Activated naive CD8-positive, alpha-beta T cell (primary cell): ENCODE measurements at regions not wholly inside any gene's neighbourhood (a gene's known extent, or its start where the extent isn't known, plus 50 kb on each side); places are given as distances from the start of the nearest gene placed in this dataset.

Experiments
- H3K27ac Mint-ChIP-seq: one replicate; pipeline ENCODE4 v1.8.0; 2021; ENCODE audit warnings: mixed read lengths
- H3K27me3 Mint-ChIP-seq: one replicate; pipeline ENCODE4 v1.8.0; 2021; ENCODE audit warnings: mixed read lengths
- H3K36me3 Mint-ChIP-seq: one replicate; pipeline ENCODE4 v1.8.0; 2021; ENCODE audit warnings: mixed read lengths
- H3K4me1 Mint-ChIP-seq: one replicate; pipeline ENCODE4 v1.8.0; 2021; ENCODE audit warnings: low read depth, mixed read lengths
- H3K4me3 Mint-ChIP-seq: one replicate; pipeline ENCODE4 v1.8.0; 2021; ENCODE audit warnings: mild to moderate bottlenecking, mixed read lengths
- H3K9me3 Mint-ChIP-seq: one replicate; pipeline ENCODE4 v1.8.0; 2021; ENCODE audit warnings: low read depth, mixed read lengths

DNA sequence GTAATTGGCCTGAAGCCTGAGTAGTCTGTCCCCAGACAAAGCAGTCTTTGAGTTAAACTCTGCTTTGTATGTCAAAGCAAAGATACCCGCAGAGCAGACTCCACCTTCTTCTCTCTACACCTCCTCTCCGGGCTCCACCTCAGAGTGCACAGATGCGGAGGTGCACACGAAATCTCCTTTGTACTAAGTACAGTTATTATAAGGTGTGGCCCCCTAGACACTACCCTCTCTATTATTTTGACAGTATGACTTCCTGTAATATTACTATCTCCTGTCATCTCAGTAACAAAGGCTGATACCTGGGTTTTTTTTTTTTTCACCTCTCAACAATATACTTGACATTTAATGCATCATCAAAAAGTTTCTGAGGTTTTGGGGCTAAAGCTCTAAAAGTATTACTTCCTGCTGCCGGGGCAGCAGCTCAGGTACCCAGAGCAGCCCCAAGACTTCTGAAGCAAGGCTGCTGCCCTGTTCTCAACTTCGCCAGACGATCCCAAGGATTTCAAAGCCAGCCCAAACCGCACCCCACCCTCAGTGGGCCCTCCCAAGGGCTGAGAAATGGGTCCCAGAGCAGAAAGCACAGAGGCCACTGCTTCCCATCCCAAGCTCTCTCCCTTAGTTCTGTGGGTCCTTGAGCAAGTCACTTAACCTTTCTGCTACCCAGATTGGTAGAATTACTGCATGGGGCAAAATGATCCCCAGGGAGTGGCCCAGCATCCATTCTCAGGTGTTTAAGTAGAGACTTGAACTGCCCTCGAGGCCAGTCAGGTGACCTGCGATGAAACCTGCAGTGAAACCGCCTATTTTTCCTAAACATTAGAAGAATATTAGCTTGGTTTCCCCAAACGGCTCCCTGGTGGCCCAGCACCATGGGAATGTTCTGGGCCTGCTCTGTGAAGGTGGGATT lies 180.6 kb downstream of the FOXO1 start:
- peak overlapping the region; percentile 87 for H3K27ac Mint-ChIP-seq
- no peaks in the 10 kb centered on the region for H3K9me3 Mint-ChIP-seq
- H3K27me3 Mint-ChIP-seq = no peaks in the 10 kb centered on the region
- peak overlapping the region; percentile 51 for H3K4me3 Mint-ChIP-seq
- peaks cover 2% of the 10 kb centered on the region for H3K36me3 Mint-ChIP-seq
- H3K4me1 Mint-ChIP-seq = peaks cover 87% of the 10 kb centered on the region

DNA sequence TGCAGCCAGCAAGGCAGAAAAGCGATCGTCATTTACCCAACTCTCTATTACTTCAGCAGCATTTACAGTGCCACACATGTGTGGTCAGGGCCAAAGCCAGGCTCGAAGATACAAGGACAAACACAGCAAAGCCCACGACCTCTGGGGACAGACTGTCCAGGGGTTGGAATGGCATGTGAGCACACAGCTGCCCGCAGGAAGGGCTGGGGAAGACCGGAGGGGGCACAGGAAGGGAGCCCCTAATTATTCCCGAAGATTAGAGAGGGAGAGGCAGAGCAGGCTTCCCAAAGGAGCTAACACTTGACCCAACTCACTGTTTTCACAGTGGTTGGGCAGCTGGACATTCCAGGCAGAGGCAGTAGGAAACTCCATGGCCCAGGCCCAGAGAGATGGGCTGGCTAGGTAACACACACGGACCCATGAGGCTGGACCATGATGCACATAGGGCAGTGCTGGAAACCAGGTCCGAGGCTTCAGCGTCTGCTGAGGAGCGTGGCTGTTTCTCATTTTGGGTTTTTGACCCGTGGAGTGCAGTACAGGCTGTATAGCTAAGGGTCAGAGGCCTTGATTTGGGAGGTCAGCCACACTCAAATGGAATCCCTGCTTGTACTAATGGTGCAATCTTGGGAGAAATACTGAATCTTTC lies 179.8 kb downstream of the FOXO1 start:
- Mint-ChIP-seq H3K27ac (peak overlapping the region; percentile 87), H3K4me3 (no peak overlapping the region), H3K4me1 (peaks cover 87% of the 10 kb centered on the region), H3K36me3 (no peaks in the 10 kb centered on the region), H3K9me3 (no peaks in the 10 kb centered on the region), H3K27me3 (no peaks in the 10 kb centered on the region)

- Mint-ChIP-seq H3K27ac (peak overlapping the region; percentile 88), H3K4me3 (peak overlapping the region; percentile 69)
These were observed 177.5 kb downstream of the FOXO1 start for GRCh38 chr13:40488869-40489391.

DNA sequence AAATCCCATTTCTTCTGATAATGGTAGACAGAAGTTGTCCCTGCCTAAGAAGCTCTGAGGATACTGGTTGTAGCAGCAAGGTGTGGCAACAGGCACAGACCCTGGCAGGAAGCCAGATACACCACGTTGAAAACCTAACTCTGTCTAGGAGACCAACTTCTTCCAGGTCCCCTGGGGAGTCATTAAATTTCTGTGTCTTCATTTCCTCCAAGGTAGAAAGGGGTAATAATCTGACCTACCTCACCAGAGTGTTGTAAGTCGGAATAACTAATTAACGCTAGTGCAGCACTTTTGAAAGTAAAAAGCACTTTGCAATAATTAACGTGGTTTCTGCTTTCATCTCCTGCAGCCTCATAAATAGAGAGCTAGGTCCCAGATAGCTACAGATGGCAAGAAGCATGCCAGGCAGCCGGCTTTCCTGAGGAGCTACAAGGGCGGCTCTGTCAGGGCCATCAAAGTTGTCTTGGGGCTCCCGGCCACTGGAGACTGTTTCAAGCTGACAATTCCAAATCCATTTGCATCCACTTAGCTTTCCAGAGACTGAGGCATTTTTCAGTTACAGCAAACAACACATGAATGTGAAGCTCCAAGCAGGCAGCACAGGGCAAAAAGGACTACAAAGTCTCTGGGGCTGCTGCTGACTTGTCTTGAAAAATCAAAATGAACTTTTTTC lies 176.2 kb downstream of the FOXO1 start:
- H3K4me1 Mint-ChIP-seq = peaks cover 87% of the 10 kb centered on the region
- peak overlapping the region; percentile 88 for H3K27ac Mint-ChIP-seq
- peak overlapping the region; percentile 69 for H3K4me3 Mint-ChIP-seq
- H3K27me3 Mint-ChIP-seq = no peaks in the 10 kb centered on the region
- H3K9me3 Mint-ChIP-seq = no peaks in the 10 kb centered on the region
- H3K36me3 Mint-ChIP-seq = no peaks in the 10 kb centered on the region

More at GRCh38 chr13:40488869-40489391, 177.5 kb downstream of the FOXO1 start:
- Mint-ChIP-seq H3K9me3 (no peaks in the 10 kb centered on the region), H3K27me3 (no peaks in the 10 kb centered on the region), H3K4me1 (peaks cover 87% of the 10 kb centered on the region), H3K36me3 (no peaks in the 10 kb centered on the region)

DNA sequence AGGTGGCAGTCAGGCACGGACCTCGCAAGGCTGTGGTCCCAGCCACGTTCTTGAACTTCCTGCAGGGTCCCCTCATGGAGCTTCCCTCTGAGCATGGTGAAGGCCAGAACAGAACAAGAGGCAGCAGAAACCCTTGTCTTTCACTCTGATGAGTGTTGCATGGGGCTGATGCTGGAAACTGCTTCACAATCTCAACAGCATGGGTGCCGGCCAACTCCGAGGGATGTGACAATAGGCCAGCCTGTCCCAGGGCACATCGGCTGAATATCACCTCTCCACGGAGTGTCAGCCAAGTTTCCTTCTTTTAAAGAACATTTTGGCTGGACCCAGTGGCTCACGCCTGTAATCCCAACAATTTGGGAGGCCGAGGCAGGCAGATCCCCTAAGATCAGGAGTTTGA lies 173.9 kb downstream of the FOXO1 start:
- peaks cover 89% of the 10 kb centered on the region for H3K4me1 Mint-ChIP-seq
- H3K27ac Mint-ChIP-seq = peak overlapping the region; percentile 59
- no peaks in the 10 kb centered on the region for H3K27me3 Mint-ChIP-seq
- no peaks in the 10 kb centered on the region for H3K9me3 Mint-ChIP-seq
- H3K4me3 Mint-ChIP-seq = no peak overlapping the region
- no peaks in the 10 kb centered on the region for H3K36me3 Mint-ChIP-seq

DNA sequence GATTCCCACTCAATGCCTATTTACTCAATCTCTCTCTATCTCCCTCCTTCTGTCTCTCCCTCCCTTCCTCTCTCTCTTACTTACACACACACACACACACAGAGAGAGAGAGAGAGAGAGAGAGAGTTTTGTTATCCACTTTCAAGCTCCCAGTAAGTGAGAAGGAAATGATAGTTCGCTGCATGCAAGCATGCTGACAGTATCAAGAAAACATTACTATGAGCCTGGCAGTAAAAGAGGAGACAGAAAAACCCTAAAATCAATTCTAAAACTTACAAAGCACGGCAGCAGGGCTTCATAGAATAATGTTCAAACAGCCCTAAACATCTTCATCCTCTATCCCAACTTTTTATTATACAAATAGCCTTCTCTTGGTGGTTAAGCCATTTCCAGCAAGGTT lies 171.9 kb downstream of the FOXO1 start:
- Mint-ChIP-seq H3K27ac (peak overlapping the region; percentile 94), H3K4me3 (peak overlapping the region; percentile 66), H3K36me3 (no peaks in the 10 kb centered on the region), H3K9me3 (no peaks in the 10 kb centered on the region), H3K4me1 (peaks cover 84% of the 10 kb centered on the region), H3K27me3 (no peaks in the 10 kb centered on the region)

- H3K4me1 Mint-ChIP-seq = peaks cover 79% of the 10 kb centered on the region
- H3K27me3 Mint-ChIP-seq = no peaks in the 10 kb centered on the region
- H3K9me3 Mint-ChIP-seq = no peaks in the 10 kb centered on the region
- peak overlapping the region; percentile 66 for H3K4me3 Mint-ChIP-seq
- no peaks in the 10 kb centered on the region for H3K36me3 Mint-ChIP-seq
- H3K27ac Mint-ChIP-seq = peak overlapping the region; percentile 94
These were observed 171.4 kb downstream of the FOXO1 start for GRCh38 chr13:40494946-40495620.

DNA sequence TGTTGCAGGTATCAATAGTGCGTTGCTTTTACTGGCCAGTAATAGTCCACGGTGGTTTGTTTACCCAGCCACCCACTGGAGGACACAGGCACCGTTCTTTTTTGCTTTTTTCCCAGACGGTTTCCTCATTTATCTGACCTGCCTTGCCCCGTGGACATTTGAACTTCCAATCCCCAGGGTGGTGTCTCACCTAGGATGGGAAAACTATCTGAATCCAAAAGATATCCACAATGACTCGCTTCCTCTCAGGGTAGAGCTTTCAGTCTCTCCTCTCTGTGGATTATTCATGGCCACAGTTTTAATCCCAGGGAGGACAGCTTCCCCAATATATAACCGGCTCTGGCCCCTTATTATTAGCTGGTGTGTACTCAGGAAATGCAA lies 170.8 kb downstream of the FOXO1 start:
- no peaks in the 10 kb centered on the region for H3K27me3 Mint-ChIP-seq
- H3K4me1 Mint-ChIP-seq = peaks cover 73% of the 10 kb centered on the region
- H3K9me3 Mint-ChIP-seq = no peaks in the 10 kb centered on the region
- peak overlapping the region; percentile 94 for H3K27ac Mint-ChIP-seq
- no peak overlapping the region for H3K4me3 Mint-ChIP-seq
- H3K36me3 Mint-ChIP-seq = no peaks in the 10 kb centered on the region

- H3K27ac Mint-ChIP-seq = peak overlapping the region; percentile 94
- H3K36me3 Mint-ChIP-seq = no peaks in the 10 kb centered on the region
- peaks cover 70% of the 10 kb centered on the region for H3K4me1 Mint-ChIP-seq
- no peaks in the 10 kb centered on the region for H3K27me3 Mint-ChIP-seq
- no peaks in the 10 kb centered on the region for H3K9me3 Mint-ChIP-seq
- no peak overlapping the region for H3K4me3 Mint-ChIP-seq
These were observed 170.2 kb downstream of the FOXO1 start for GRCh38 chr13:40496035-40496810.

GRCh38 chr13:40498461-40498860 lies 168.0 kb downstream of the FOXO1 start:
- peaks cover 51% of the 10 kb centered on the region for H3K4me1 Mint-ChIP-seq
- H3K4me3 Mint-ChIP-seq = peak overlapping the region; percentile 2
- peak overlapping the region; percentile 31 for H3K27ac Mint-ChIP-seq
- H3K36me3 Mint-ChIP-seq = peaks cover 2% of the 10 kb centered on the region
- no peaks in the 10 kb centered on the region for H3K9me3 Mint-ChIP-seq
- H3K27me3 Mint-ChIP-seq = no peaks in the 10 kb centered on the region

DNA sequence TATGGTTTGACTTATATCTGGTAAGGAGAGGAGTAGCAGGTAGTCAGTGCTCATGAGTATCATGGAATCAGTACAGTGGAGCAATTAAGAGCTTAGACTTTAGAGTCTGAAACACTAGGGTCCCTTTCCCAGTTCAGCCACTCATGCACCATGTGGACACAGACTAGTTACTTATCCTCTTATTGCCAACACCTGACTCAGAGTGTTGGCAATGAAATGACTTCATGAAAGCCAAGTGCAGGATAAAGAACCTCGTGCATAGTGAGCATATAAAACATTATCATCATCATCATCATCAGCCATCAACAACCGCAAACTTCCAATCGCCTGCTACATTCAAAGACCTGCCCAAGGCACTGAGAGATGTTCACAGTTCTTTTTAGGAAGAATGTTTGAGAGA lies 164.2 kb downstream of the FOXO1 start:
- H3K4me1 Mint-ChIP-seq = peaks cover 47% of the 10 kb centered on the region
- no peak overlapping the region for H3K4me3 Mint-ChIP-seq
- no peak overlapping the region for H3K27ac Mint-ChIP-seq
- H3K9me3 Mint-ChIP-seq = no peaks in the 10 kb centered on the region
- H3K36me3 Mint-ChIP-seq = peaks cover 2% of the 10 kb centered on the region
- H3K27me3 Mint-ChIP-seq = no peaks in the 10 kb centered on the region

DNA sequence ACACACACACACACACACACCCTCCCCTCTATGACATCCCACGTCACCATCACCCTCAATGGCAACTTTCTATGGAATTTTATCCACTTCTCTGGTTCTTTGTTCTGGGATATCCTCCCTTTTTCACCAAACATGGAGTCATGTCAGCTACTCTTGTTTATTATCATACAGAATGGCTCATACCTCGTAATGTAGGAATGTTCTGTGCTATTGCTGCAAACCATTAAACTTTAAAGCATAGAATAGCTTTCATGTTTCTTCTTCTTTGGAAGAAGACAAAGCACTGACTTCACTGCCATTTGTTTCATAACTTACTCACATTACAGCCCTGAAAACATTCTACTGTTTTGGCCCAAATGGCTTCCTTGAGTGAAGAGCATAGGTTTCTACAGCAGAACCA lies 163.4 kb downstream of the FOXO1 start:
- no peak overlapping the region for H3K4me3 Mint-ChIP-seq
- H3K9me3 Mint-ChIP-seq = no peaks in the 10 kb centered on the region
- H3K36me3 Mint-ChIP-seq = peaks cover 2% of the 10 kb centered on the region
- peaks cover 47% of the 10 kb centered on the region for H3K4me1 Mint-ChIP-seq
- no peak overlapping the region for H3K27ac Mint-ChIP-seq
- no peaks in the 10 kb centered on the region for H3K27me3 Mint-ChIP-seq

GRCh38 chr13:40503966-40504591 lies 162.4 kb downstream of the FOXO1 start:
- peaks cover 49% of the 10 kb centered on the region for H3K4me1 Mint-ChIP-seq
- H3K27ac Mint-ChIP-seq = no peak overlapping the region
- H3K27me3 Mint-ChIP-seq = no peaks in the 10 kb centered on the region
- H3K9me3 Mint-ChIP-seq = no peaks in the 10 kb centered on the region
- no peak overlapping the region for H3K4me3 Mint-ChIP-seq
- peaks cover 2% of the 10 kb centered on the region for H3K36me3 Mint-ChIP-seq
